BLaER1 (cell line): ENCODE measurements at regions not wholly inside any gene's neighbourhood (a gene's known extent, or its start where the extent isn't known, plus 50 kb on each side); places are given as distances from the start of the nearest gene placed in this dataset.

Experiments
- H3K27ac ChIP-seq: shearing (Covaris generic); formaldehyde crosslinking; 2 replicates; pipeline ENCODE4 v1.8.1; 2022
- H3K27me3 ChIP-seq: shearing (Covaris generic); formaldehyde crosslinking; 2 replicates; pipeline ENCODE4 v1.8.1; 2022
- H3K36me3 ChIP-seq: shearing (Covaris generic); formaldehyde crosslinking; 2 replicates; pipeline ENCODE4 v1.8.1; 2022
- H3K4me1 ChIP-seq: shearing (Covaris generic); formaldehyde crosslinking; 2 replicates; pipeline ENCODE4 v1.8.1; 2022
- H3K4me2 ChIP-seq: shearing (Covaris generic); formaldehyde crosslinking; 2 replicates; pipeline ENCODE4 v1.8.1; 2022
- H3K4me3 ChIP-seq: shearing (Covaris generic); formaldehyde crosslinking; 2 replicates; pipeline ENCODE4 v1.8.1; 2022
- H3K9ac ChIP-seq: shearing (Covaris generic); formaldehyde crosslinking; 2 replicates; pipeline ENCODE4 v1.8.1; 2022
- H3K9me3 ChIP-seq: shearing (Covaris generic); formaldehyde crosslinking; 2 replicates; pipeline ENCODE4 v1.8.1; 2022
- H4K20me1 ChIP-seq: shearing (Covaris generic); formaldehyde crosslinking; 2 replicates; pipeline ENCODE4 v1.8.1; 2022
- Cebpa-rat ChIP-seq: shearing (Covaris generic); IDR thresholded peaks from 2 replicates; pipeline ENCODE4 v1.8.1; 2022

DNA sequence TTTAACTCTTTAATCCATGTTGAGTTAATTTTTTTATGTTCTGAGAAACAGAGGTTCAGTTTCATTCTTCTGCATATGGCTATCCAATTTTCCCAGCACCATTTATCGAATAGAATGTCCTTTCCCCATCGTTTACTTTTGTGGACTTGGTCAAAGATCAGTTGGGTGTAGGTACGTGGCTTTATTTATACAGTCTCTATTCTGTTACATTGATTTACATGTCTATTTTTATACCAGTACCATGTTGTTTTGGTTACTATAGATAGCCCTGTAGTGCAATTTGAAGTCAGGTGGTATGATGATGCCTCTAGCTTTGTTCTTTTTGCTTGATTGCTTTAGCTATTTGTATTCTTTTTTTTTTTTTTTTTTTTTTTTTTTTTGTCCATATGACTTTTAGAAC is 462.0 kb downstream of the HTR1A start:
- Histone ChIP-seq H3K36me3 (no peaks in the 10 kb centered on the region), H3K27me3 (no peaks in the 10 kb centered on the region), H3K4me2 (no peak overlapping the region), H4K20me1 (no peaks in the 10 kb centered on the region), H3K4me1 (no peaks in the 10 kb centered on the region; the same call in 1 of the 2 replicates), H3K9ac (no peak overlapping the region), H3K9me3 (no peaks in the 10 kb centered on the region), H3K27ac (no peak overlapping the region), H3K4me3 (no peak overlapping the region)
- TF ChIP-seq Cebpa-rat, result no peak

DNA sequence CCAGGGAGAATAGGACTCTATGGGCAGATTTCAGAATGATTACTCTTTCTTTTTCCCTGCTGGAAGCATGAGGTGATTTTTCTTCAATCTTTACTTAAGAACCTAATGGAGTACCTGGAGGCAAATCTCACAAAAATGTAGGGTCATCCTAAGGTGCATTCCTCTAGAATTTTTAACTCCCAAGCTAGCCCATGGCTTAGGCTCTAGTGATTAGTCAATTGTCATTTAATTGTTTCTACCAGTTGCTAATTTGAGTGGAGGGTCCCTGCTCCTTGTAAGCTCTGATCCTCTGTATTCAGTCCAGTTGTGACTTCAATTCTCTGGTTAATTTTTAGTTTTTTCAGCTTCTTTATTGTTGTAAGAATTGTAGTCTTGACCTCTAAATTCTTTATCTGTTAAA is 467.0 kb downstream of the HTR1A start:
- peaks cover 7% of the 10 kb centered on the region; the same call in 1 of the 2 replicates for H3K4me1 ChIP-seq
- H3K9me3 ChIP-seq, result no peaks in the 10 kb centered on the region
- no peak overlapping the region for H3K27ac ChIP-seq
- no peak for TF ChIP-seq Cebpa-rat
- no peaks in the 10 kb centered on the region for H3K36me3 ChIP-seq
- no peaks in the 10 kb centered on the region for H4K20me1 ChIP-seq
- no peaks in the 10 kb centered on the region for H3K27me3 ChIP-seq
- no peak overlapping the region for H3K4me3 ChIP-seq
- H3K4me2 ChIP-seq, result no peak overlapping the region
- H3K9ac ChIP-seq, result no peak overlapping the region

- no peak overlapping the region for H3K9ac ChIP-seq
- H3K9me3 ChIP-seq, result peaks cover 13% of the 10 kb centered on the region
- H3K4me3 ChIP-seq, result no peak overlapping the region
- H3K4me2 ChIP-seq, result no peak overlapping the region
- no peak overlapping the region for H3K27ac ChIP-seq
- H3K4me1 ChIP-seq, result no peaks in the 10 kb centered on the region
- TF ChIP-seq Cebpa-rat, result no peak
- H3K27me3 ChIP-seq, result no peaks in the 10 kb centered on the region
- H3K36me3 ChIP-seq, result no peaks in the 10 kb centered on the region
- H4K20me1 ChIP-seq, result no peaks in the 10 kb centered on the region
These were observed 478.9 kb downstream of the HTR1A start for GRCh38 chr5:63483338-63483737.

DNA sequence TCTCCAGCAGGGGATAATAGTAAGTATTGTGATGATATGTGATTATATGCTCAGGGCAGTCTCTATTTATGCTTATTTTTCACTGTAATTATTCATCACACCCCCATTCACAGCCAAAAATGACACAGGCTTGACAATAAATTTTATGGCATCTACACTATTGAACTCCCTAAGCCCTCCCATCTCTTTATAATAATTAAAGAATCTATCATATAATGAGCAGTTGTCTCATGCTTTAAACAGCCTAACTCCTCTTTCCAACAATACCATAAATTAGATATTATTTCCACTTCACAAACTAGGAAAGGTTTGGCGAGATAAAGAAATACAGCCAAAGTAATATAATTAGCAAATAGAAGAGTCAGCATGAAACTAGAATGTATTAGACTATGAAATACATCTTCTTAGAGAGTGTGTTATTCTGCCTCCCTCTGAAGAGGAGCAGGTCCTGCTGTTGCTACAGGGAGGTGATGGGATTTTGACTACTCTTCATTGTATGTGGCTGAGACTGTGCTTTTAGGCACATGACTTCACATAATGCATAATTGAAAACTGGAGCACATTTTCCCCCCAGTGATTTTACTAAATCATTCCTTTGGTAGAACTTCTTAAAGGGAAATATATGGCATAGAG is 488.8 kb downstream of the HTR1A start:
- Histone ChIP-seq H3K27ac (no peak overlapping the region), H3K9ac (no peak overlapping the region), H3K4me2 (no peak overlapping the region), H3K4me3 (no peak overlapping the region), H3K36me3 (no peaks in the 10 kb centered on the region), H3K27me3 (no peaks in the 10 kb centered on the region), H3K9me3 (no peaks in the 10 kb centered on the region), H3K4me1 (no peaks in the 10 kb centered on the region), H4K20me1 (no peaks in the 10 kb centered on the region)
- TF ChIP-seq Cebpa-rat, result no peak

DNA sequence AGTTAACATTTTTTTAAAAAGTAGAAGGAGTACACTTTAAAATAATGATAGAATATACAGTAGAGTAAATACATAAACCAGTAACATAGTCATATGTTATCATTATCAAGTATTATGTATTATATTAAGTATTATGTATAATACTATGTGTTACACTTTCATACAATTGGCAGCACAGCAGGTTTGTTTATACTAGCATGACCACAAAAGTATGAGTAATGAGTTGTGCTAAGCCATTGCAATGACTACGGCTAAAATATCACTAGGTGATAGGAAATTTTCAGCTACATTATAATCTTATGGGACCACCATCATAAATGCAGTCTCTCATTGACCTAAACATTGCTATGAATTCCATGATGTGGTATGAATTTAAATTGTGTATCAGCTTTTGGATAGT is 506.0 kb downstream of the HTR1A start:
- no peaks in the 10 kb centered on the region for H3K27me3 ChIP-seq
- no peak overlapping the region for H3K4me3 ChIP-seq
- no peak for TF ChIP-seq Cebpa-rat
- H3K4me2 ChIP-seq, result no peak overlapping the region
- no peak overlapping the region for H3K27ac ChIP-seq
- H3K9ac ChIP-seq, result no peak overlapping the region
- no peaks in the 10 kb centered on the region for H3K9me3 ChIP-seq
- no peaks in the 10 kb centered on the region for H4K20me1 ChIP-seq
- H3K4me1 ChIP-seq, result no peaks in the 10 kb centered on the region
- no peaks in the 10 kb centered on the region for H3K36me3 ChIP-seq

DNA sequence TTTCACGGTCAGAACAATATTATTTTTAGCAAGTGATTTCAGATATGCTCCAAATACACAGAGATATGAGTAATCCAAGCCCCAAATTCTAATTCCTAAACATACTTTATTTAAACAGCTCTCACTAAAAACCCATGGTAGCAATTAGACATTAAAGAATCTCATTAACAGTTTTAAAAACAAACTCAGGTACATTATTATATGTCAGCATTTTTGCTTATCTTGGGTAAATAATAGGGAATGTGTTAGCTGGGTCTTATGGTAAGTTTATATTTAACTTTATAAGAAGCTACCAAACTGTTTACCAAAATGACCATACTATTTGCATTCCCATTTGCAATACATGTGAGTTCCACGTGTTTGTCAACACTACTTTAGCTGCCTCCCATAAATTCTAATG is 511.1 kb downstream of the HTR1A start:
- Histone ChIP-seq H4K20me1 (no peaks in the 10 kb centered on the region), H3K4me1 (no peaks in the 10 kb centered on the region), H3K4me2 (no peak overlapping the region), H3K36me3 (no peaks in the 10 kb centered on the region), H3K9me3 (no peaks in the 10 kb centered on the region), H3K27me3 (no peaks in the 10 kb centered on the region), H3K27ac (no peak overlapping the region), H3K4me3 (no peak overlapping the region), H3K9ac (no peak overlapping the region)
- no peak for TF ChIP-seq Cebpa-rat

DNA sequence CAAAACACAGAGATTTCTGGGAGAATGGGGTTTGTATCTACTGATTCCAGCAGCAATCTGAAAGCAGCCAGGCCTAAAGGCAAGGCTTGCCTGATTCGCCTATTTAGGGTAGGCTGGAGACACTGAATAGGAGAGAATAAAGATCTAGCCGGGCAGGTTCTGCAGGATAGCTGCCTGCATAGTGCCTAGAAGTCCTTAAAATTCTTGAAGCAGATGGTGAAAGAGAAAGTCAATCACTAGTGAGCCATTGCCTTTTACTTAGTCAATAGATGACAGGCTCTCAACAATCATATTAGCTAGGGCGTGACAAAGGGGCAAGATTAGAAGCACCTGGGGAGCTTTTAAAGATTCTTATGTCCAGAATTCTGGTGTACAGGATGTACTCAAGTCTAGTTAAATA is 522.7 kb downstream of the HTR1A start:
- no peak overlapping the region for H3K4me2 ChIP-seq
- H3K9me3 ChIP-seq, result no peaks in the 10 kb centered on the region
- H3K36me3 ChIP-seq, result no peaks in the 10 kb centered on the region
- H3K27ac ChIP-seq, result no peak overlapping the region
- H3K4me1 ChIP-seq, result no peaks in the 10 kb centered on the region
- no peak for TF ChIP-seq Cebpa-rat
- no peak overlapping the region for H3K4me3 ChIP-seq
- no peak overlapping the region for H3K9ac ChIP-seq
- H3K27me3 ChIP-seq, result no peaks in the 10 kb centered on the region
- no peaks in the 10 kb centered on the region for H4K20me1 ChIP-seq

- TF ChIP-seq Cebpa-rat, result no peak
- Histone ChIP-seq H3K27me3 (no peaks in the 10 kb centered on the region), H3K4me1 (no peaks in the 10 kb centered on the region), H3K36me3 (no peaks in the 10 kb centered on the region), H3K4me3 (no peak overlapping the region), H3K27ac (no peak overlapping the region), H3K9me3 (no peaks in the 10 kb centered on the region), H4K20me1 (no peaks in the 10 kb centered on the region), H3K9ac (no peak overlapping the region), H3K4me2 (no peak overlapping the region)
These were observed 552.5 kb downstream of the HTR1A start for GRCh38 chr5:63409737-63410136.

DNA sequence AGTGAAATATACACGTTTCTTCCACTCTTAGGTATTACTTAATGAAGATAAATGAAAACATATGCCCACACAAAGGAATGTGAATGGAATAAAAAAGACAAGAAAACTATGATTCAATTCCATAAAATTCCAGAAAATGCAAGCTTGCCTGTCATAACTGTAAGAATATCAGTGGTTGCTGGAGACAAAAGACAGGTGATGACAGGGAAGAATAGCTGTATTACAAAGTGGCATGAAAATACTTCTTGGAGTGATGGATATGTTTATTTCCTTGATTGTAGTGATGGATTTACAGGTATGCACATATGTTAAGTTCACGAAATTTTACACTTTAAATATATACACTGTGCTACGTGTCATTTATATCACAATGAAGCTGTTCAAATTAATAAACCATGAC is 553.3 kb downstream of the HTR1A start:
- no peaks in the 10 kb centered on the region for H3K4me1 ChIP-seq
- no peak overlapping the region for H3K27ac ChIP-seq
- H3K9ac ChIP-seq, result no peak overlapping the region
- H3K27me3 ChIP-seq, result no peaks in the 10 kb centered on the region
- H3K36me3 ChIP-seq, result no peaks in the 10 kb centered on the region
- no peaks in the 10 kb centered on the region for H3K9me3 ChIP-seq
- no peak overlapping the region for H3K4me3 ChIP-seq
- no peaks in the 10 kb centered on the region for H4K20me1 ChIP-seq
- no peak overlapping the region for H3K4me2 ChIP-seq
- TF ChIP-seq Cebpa-rat, result no peak

DNA sequence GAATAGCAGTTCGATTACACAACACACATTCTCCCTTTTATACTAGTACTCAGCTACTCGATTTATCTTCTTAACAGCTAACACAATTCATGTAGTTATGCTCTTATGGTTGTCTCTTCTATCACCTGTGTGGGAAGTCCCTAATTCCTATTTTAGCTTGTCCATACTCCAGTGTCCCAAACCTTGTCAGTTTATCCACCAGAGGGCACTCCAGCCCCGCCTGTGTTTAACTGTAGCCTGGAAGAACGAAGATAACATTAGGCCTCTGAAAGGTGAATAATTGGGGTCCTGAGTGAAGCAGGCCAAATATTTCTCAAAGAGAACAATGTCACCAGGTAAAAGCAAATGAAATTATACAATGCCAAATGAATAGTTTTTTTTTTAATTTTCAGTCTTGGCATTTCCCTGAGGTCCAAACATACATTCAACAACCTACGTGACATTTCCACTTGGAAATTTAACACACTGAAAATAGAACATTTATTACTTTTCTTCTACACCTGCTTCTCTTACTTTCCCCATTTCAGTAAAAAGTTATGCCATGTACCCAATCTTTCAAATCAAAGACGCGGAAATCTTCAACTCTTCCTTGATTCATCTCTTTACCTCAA is 560.7 kb downstream of the HTR1A start:
- H3K9ac ChIP-seq, result no peak overlapping the region
- no peaks in the 10 kb centered on the region for H3K36me3 ChIP-seq
- H3K4me3 ChIP-seq, result no peak overlapping the region
- no peaks in the 10 kb centered on the region for H3K4me1 ChIP-seq
- H4K20me1 ChIP-seq, result no peaks in the 10 kb centered on the region
- H3K9me3 ChIP-seq, result no peaks in the 10 kb centered on the region
- H3K27me3 ChIP-seq, result no peaks in the 10 kb centered on the region
- no peak overlapping the region for H3K27ac ChIP-seq
- H3K4me2 ChIP-seq, result no peak overlapping the region
- no peak for TF ChIP-seq Cebpa-rat

GRCh38 chr5:63400079-63400478 is 562.2 kb downstream of the HTR1A start:
- no peak overlapping the region for H3K4me3 ChIP-seq
- H3K9ac ChIP-seq, result no peak overlapping the region
- H3K27me3 ChIP-seq, result no peaks in the 10 kb centered on the region
- H3K27ac ChIP-seq, result no peak overlapping the region
- H4K20me1 ChIP-seq, result no peaks in the 10 kb centered on the region
- no peak for TF ChIP-seq Cebpa-rat
- no peaks in the 10 kb centered on the region for H3K4me1 ChIP-seq
- no peaks in the 10 kb centered on the region for H3K36me3 ChIP-seq
- H3K9me3 ChIP-seq, result no peaks in the 10 kb centered on the region
- H3K4me2 ChIP-seq, result no peak overlapping the region
